ENCODE measurements at regions not wholly inside any gene's neighbourhood (a gene's known extent, or its start where the extent isn't known, plus 50 kb on each side); places are given as distances from the start of the nearest gene placed in this dataset.
A peak's percentile ranks its signal among the peaks of the same experiment; 100 is the strongest.
"Not testable (repeated sequence)": the region's sequence is repeated elsewhere in the genome, so short reads cannot be mapped to it uniquely, and the experiment has no call there.

DNA sequence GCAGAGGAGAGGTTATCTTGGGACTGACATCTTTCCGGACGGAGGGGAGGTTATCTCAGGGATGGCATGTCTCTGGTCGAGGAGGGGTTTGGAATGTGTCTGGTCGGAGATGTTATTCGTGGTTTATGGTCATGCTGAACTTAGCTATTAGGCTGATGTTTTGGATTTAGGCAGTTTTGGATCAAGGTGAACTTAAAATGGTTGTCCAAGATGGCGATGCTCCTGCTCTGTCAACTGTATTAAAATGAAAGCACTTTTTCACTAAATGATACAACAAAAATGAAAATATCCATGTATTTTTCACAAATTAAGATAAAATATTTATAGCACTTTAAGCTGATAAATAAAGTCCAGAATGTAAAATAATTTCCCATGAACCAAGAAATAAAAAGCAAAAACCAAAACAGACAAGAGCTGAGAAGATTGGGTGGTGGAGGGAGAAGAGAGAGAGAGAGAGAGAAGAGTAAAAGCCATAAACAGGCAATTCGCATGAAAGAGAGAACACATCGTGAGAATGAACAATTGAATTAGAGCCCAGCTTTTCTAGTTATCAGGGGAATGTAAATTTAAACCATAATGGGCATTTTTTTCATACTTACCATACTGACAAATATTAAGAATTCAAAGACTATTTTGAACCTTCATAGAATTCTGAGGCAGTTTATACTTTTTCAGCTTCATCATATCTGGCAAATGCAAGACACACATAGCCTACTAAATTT, 2236.0 kb upstream of the AGA start:
- DNase-seq (ENCODE audit: low spot score): no peak

DNA sequence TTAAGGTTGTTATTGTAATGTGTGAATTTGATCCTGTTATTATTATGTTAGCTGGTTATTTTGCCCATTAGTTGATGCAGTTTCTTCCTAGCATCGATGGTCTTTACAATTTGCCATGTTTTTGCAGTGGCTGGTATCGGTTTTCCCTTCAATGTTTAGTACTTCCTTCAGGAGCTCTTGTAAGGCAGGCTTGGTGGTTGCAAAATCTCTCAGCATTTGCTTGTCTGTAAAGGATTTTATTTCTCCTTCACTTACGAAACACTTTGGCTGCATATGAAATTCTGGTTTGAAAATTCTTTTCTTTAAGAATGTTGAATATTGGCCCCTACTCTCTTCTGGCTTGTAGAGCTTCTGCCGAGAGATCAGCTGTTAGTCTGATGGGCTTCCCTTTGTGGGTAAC, 2241.4 kb upstream of the AGA start:
- DNase-seq (ENCODE audit: low spot score): not testable (repeated sequence)

- DNase-seq (ENCODE audit: low spot score): no peak
Measured at GRCh38 chr4:179692222-179692621, 2250.0 kb upstream of the AGA start.

DNA sequence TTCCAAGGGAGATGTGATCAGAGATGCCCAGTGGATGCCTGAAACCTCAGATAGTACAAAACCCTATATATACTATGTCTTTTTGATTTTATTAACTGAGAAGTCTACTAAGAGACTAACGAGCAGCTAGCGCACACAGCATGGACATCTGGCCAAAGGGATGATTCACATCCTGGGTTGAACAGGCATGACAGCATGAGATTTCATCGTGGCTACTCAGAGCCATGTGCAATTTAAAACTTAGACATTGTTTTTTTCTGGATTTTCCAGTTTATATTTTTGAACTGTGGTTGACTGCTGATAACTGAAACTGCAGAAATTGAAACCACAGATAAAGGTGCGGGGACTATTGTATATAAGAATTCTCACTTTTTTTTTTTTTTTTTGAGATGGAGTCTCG, 2252.9 kb upstream of the AGA start:
- peak; percentile 77 for DNase-seq (ENCODE audit: low spot score)

DNA sequence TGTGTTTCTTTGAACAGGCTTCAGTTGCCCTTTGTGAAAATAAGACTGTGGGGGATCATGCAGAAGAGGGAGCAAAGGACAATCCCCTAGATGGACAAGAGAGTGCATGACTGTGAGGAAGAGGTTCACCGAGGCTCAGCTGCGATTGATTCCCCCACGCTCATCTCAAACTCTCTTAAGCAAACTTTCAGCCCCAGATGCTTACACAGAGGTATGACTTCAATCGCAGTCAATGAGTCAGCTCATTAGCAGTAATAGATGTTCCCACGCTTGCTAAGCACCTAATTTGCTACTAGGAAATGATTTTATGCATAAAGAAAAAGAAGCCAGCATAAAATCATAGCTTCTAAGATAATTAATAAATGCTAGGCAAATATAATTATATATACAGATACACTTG, 2256.1 kb upstream of the AGA start:
- DNase-seq (ENCODE audit: low spot score): no peak

DNA sequence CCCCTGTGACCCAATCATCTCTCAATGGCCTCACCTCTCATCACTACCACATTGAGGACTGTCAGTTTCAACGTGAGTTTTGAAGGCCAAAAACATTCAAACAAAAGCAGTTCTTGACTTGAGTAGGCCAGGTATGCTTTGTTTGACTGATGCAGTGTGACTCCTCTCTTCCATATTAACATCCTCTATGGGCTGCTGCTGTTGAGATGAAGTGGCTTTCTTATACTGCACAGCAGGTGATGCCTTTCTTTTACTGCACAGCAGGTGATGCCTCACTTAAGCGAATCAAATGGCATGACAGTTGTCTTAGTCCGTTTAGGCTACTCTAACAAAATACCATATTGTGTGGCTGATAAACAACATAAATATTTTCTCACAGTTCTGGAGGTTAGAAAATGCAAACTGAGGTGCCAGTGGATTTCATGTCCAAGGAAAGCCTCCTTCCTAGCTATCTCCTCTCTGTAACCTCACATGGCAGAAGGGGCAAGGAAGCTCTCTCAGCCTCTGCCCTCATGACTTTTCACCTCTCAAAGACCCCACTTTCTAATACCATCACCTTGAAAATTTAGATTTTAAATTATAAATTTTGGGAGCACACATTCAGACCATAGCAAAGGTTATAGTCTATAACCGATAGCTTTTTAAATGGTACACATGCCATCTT, 2267.9 kb upstream of the AGA start:
- no peak for DNase-seq (ENCODE audit: low spot score)

- DNase-seq (ENCODE audit: low spot score): no peak
Measured at GRCh38 chr4:179719766-179720450, 2277.7 kb upstream of the AGA start.

DNA sequence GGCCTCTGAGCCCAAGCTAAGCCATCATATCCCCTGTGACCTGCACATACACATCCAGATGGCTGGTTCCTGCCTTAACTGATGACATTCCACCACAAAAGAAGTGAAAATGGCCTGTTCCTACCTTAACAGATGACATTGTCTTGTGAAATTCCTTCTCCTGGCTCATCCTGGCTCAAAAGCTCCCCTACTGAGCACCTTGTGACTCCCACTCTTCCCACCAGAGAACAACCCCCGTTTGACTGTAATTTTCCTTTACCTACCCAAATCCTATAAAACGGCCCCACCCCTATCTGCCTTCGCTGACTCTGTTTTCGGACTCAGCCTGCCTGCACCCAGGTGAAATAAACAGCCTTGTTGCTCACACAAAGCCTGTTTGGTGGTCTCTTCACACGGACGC, 2284.3 kb upstream of the AGA start:
- DNase-seq (ENCODE audit: low spot score): not testable (repeated sequence)

GRCh38 chr4:179728305-179728704, 2286.1 kb upstream of the AGA start:
- DNase-seq (ENCODE audit: low spot score): no peak

- not testable (repeated sequence) for DNase-seq (ENCODE audit: low spot score)
Measured at GRCh38 chr4:179736820-179737219, 2294.6 kb upstream of the AGA start.

GRCh38 chr4:179738822-179739221, 2296.6 kb upstream of the AGA start:
- DNase-seq (ENCODE audit: low spot score): no peak

DNA sequence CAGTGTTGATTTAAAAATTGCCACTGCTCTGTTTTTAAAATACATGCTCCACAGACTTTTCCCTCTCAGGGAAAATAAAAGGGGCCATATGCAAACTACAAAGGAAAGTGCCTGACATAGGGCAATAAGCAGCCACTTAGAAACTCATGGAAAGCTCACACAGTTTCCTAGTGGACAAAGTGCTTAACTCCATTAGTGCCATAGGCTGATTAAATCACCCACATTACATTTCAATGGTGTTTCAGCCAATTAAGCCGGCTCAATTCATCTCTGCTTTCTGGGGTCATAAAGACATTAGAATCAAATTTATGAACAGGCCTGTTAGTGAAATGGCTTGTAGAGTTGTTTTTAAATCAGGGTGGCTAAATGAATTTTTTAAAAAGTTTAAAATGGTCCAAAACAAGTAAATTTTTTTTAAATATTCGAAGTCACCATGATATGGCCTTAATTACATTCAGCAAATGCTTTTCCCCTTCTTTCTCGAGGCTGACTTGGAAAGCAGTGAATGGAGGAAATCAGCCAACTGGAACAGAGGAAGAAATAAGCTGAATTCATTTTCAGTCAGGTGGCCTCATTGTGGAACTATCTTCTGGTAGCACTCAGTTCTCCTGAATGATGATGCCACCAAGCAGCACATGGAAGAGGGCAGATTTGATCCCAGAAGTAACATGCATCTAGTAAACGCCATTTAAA, 2305.1 kb upstream of the AGA start:
- DNase-seq (ENCODE audit: low spot score): no peak

- no peak for DNase-seq (ENCODE audit: low spot score)
Measured at GRCh38 chr4:179748837-179749236, 2306.6 kb upstream of the AGA start.

DNA sequence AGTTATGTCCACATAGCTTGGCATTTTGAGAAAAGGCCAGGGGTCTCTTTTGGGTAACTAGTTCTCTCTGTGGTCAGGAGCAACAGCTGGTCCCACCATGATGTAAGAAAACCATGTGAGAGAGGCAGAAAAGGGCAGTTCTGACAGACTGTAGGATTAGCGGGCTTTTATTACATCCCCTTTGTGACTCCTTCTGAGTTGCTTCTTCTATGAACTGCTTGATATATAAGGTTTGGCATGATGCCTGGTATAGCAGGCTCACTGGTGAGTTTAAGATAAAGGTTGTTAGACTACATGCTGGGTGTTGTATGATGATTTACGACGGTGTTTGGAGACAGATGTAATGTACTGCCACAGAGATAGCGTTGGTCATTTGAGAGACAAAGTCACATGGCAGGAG, 2308.1 kb upstream of the AGA start:
- peak; percentile 4 for DNase-seq (ENCODE audit: low spot score)

GRCh38 chr4:179751669-179752068, 2309.4 kb upstream of the AGA start:
- no peak for DNase-seq (ENCODE audit: low spot score)

DNA sequence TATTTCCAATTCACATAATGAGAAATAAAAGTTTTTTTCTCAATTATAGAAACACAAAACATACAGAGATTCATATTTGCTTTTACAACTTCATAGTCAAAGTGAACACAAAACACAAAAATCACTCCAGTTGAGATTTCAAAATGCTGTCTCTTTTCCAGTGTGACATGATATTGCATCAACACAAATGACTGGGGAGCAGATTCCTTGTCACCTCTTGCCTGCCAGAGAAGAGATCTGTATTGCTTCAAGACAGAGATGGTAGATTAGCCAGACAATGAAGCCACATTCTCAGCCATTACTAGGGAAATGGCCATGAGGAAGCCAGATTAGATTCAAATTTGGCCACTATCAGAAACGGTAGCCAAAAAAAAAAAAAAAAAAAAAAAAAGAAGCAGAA, 2313.1 kb upstream of the AGA start:
- DNase-seq (ENCODE audit: low spot score): no peak

GRCh38 chr4:179757641-179758040, 2315.4 kb upstream of the AGA start:
- DNase-seq (ENCODE audit: low spot score): no peak

DNA sequence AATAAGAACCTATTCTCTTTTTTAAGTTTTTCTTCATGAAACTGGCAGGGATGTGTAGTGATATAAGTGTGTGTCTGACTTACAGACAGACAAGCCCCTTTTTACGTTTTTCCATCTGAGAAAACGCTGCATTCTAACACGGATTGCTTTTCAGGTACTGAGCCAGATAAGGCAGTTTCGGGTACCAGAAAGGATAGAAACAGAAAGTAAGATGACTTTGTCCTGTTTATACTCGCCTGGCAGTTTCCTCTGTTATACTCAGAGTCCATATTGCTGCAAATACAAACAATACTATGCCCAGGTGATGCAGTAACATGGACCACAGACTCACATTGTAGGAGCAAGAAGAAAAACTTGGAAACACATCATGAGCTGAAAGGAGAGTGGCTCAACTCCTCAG, 2320.6 kb upstream of the AGA start:
- DNase-seq (ENCODE audit: low spot score): no peak

DNA sequence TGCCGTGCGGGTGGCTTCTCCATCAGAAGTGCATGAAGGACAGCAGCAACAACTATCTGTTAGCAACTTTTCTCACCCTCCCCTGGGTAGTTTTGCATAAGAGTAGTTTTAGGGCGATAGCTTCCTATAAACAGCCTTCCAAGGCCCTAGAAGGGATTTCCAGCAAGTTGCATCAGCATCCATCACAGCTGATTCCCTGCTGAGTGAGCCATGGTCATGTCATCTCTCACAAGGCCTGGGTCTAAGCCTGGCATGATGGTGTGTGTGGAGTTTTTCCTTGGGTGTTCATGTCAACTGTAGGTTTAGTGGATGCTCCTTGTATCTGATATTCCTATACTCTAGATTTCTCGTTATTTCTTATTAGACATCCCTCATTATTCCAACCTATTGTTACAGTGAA, 2324.7 kb upstream of the AGA start:
- no peak for DNase-seq (ENCODE audit: low spot score)

- no peak for DNase-seq (ENCODE audit: low spot score)
Measured at GRCh38 chr4:179768996-179769395, 2326.8 kb upstream of the AGA start.

DNA sequence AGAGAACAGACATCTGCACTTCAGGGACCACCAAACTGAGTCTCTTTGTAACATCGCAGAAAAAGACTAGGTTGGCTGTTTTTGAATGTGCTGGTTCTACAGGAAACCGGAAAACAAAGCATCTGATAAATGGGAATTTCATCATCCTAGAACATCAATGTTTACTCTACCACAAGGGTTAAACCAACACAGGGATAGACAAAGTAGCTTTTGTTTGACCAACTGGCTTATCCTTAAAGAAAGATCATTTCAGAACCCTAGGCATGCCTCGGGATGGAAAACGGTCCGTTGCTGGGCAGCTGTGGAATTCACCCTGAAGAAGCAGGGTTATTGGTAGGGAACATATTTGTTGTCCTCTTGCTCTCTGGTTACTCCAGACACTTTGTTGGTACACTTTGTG, 2355.5 kb upstream of the AGA start:
- no peak for DNase-seq (ENCODE audit: low spot score)

- DNase-seq (ENCODE audit: low spot score): peak; percentile 12
Measured at GRCh38 chr4:179803857-179804256, 2361.6 kb upstream of the AGA start.

- DNase-seq (ENCODE audit: low spot score): peak; percentile 90
Measured at GRCh38 chr4:179804440-179804839, 2362.2 kb upstream of the AGA start.
